Keratinocyte (primary cell): ENCODE measurements at regions not wholly inside any gene's neighbourhood (a gene's known extent, or its start where the extent isn't known, plus 50 kb on each side); places are given as distances from the start of the nearest gene placed in this dataset.

ENCODE experiments used
- DNase-seq: peaks from one replicate; pipeline ENCODE4 v3.0.0-alpha.2; 2011; ENCODE audit warnings: low read depth, missing footprints, low spot score
- FAIRE-seq: peaks from 2 replicates; lab custom pipeline; 2011; peaks lifted over from hg19 to GRCh38; lab: Jason Lieb, UNC
- H2AFZ ChIP-seq: 2 replicates; pipeline ENCODE4 v1.6.0; 2012; ENCODE audit warnings: low read length, control low read depth, inconsistent platforms; ENCODE audit not compliant: control insufficient read depth
- H3K27ac ChIP-seq: 2 replicates; pipeline ENCODE4 v1.5.1; 2011; ENCODE audit warnings: low read length; ENCODE audit not compliant: control insufficient read depth, insufficient read depth
- H3K27me3 ChIP-seq: 3 replicates; pipeline ENCODE4 v1.6.0; 2011; ENCODE audit warnings: low read length; ENCODE audit not compliant: control insufficient read depth, insufficient read depth; ENCODE audit errors: extremely low read depth
- H3K36me3 ChIP-seq, 2 experiments: 2 replicates in 1 of 2; 3 replicates in 1 of 2; pipeline ENCODE4 v1.5.1; 2011; ENCODE audit warnings: low read length in 2 of 2, mild to moderate bottlenecking in 1 of 2; ENCODE audit not compliant: control insufficient read depth in 2 of 2, insufficient read depth in 2 of 2; ENCODE audit errors: extremely low read depth in 1 of 2
- H3K4me1 ChIP-seq: 3 replicates; pipeline ENCODE4 v1.5.1; 2011; ENCODE audit warnings: low read length; ENCODE audit not compliant: control insufficient read depth, insufficient read depth; ENCODE audit errors: extremely low read depth
- H3K4me2 ChIP-seq: 3 replicates; pipeline ENCODE4 v1.6.0; 2011; ENCODE audit warnings: low read depth, low read length; ENCODE audit not compliant: control insufficient read depth, insufficient read depth; ENCODE audit errors: extremely low read depth
- H3K4me3 ChIP-seq, 3 experiments: fragments of 200-600 bp in 1 of 3; sonication (generic) in 1 of 3; 2 replicates in 2 of 3; 3 replicates in 1 of 3; pipeline ENCODE4 v1.5.1; 2011 to 2016; ENCODE audit warnings: low read length in 3 of 3, mild to moderate bottlenecking in 3 of 3, control low read depth in 2 of 3, inconsistent platforms in 1 of 3, low read depth in 1 of 3, mixed read lengths in 1 of 3, mixed run types in 1 of 3, moderate library complexity in 1 of 3; ENCODE audit not compliant: control insufficient read depth in 2 of 3, insufficient read depth in 2 of 3; ENCODE audit errors: extremely low read depth in 1 of 3
- H3K79me2 ChIP-seq: 2 replicates; pipeline ENCODE4 v1.6.0; 2012; ENCODE audit warnings: low read length; ENCODE audit not compliant: control insufficient read depth, insufficient read depth
- H3K9ac ChIP-seq: 3 replicates; pipeline ENCODE4 v1.6.0; 2011; ENCODE audit warnings: low read length; ENCODE audit not compliant: control insufficient read depth, insufficient read depth; ENCODE audit errors: extremely low read depth
- H3K9me1 ChIP-seq: 3 replicates; pipeline ENCODE4 v1.6.0; 2011; ENCODE audit warnings: low read length; ENCODE audit not compliant: control insufficient read depth, insufficient read depth; ENCODE audit errors: extremely low read depth
- H3K9me3 ChIP-seq: 2 replicates; pipeline ENCODE4 v1.5.1; 2012; ENCODE audit warnings: low read depth, low read length; ENCODE audit not compliant: control insufficient read depth
- H4K20me1 ChIP-seq: 3 replicates; pipeline ENCODE4 v1.6.0; 2011; ENCODE audit warnings: low read length; ENCODE audit not compliant: control insufficient read depth, insufficient read depth; ENCODE audit errors: extremely low read depth
- EZH2 ChIP-seq: IDR thresholded peaks from one replicate; pipeline ENCODE4 v1.6.1; 2012; ENCODE audit warnings: inconsistent platforms, mild to moderate bottlenecking, low read length, moderate library complexity
- dilution Hi-C: fragments of 300-500 bp; cut with MboI; formaldehyde crosslinking; loops from one replicate; pipeline ENCODE4 v1.7.0; 2020; ENCODE audit warnings: low sequenced_read_pairs; ENCODE audit not compliant: extremely low pct_ligation_motif_present
- TF ChIP-seq, protein P1 (sequence below), 3 experiments: IDR thresholded peaks in 1 of 3; conservative IDR thresholded peaks in 1 of 3; optimal IDR thresholded peaks in 1 of 3; 2 replicates in 2 of 3; 3 replicates in 1 of 3; pipeline versions ENCODE3 to v1.5.1; 2011; ENCODE audit warnings: low read length in 3 of 3, mild to moderate bottlenecking in 3 of 3, moderate library complexity in 2 of 3, control low read depth in 1 of 3, inconsistent platforms in 1 of 3; ENCODE audit not compliant: insufficient read depth in 2 of 3; ENCODE audit errors: extremely low read depth in 1 of 3

DNA sequence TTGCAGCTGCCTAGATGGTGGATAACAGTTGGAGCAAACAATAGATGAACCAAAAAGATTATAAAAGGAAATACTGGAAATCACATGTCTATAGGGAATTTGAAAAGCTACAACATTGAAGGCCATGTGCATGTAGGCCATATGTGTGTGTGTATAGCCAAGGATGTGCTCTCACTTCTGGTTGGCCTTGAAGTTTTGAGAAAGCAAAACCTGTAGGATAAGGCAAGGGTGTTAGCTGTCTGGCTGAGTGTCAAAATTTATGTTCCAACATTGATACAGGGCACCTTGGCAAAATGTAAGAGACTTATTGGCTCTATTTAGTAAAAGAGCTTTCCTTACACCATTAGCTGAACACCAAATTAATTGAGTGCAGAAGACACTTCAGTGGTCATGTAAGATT lies 1723.6 kb upstream of the PCDH20 start:
- Histone ChIP-seq H3K9me3 (no peaks in the 10 kb centered on the region), H4K20me1 (no peaks in the 10 kb centered on the region), H3K27me3 (no peaks in the 10 kb centered on the region), H3K79me2 (no peaks in the 10 kb centered on the region), H3K36me3 (no peaks in the 10 kb centered on the region), H3K9ac (no peak overlapping the region), H3K4me3 (no peak overlapping the region), H3K9me1 (no peaks in the 10 kb centered on the region), H3K27ac (no peak overlapping the region), H3K4me2 (no peak overlapping the region), H3K4me1 (no peaks in the 10 kb centered on the region), H2AFZ (no peak overlapping the region)
- FAIRE-seq (no peak), DNase-seq (no peak)
- dilution Hi-C loops, result no loop called here
- no peak for TF ChIP-seq EZH2
- TF ChIP-seq, protein P1, sequence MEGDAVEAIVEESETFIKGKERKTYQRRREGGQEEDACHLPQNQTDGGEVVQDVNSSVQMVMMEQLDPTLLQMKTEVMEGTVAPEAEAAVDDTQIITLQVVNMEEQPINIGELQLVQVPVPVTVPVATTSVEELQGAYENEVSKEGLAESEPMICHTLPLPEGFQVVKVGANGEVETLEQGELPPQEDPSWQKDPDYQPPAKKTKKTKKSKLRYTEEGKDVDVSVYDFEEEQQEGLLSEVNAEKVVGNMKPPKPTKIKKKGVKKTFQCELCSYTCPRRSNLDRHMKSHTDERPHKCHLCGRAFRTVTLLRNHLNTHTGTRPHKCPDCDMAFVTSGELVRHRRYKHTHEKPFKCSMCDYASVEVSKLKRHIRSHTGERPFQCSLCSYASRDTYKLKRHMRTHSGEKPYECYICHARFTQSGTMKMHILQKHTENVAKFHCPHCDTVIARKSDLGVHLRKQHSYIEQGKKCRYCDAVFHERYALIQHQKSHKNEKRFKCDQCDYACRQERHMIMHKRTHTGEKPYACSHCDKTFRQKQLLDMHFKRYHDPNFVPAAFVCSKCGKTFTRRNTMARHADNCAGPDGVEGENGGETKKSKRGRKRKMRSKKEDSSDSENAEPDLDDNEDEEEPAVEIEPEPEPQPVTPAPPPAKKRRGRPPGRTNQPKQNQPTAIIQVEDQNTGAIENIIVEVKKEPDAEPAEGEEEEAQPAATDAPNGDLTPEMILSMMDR (optimal IDR thresholded peaks at IDR 0.05 in 1 of 3, IDR thresholded peaks at IDR 0.05 in 1 of 3, conservative IDR thresholded peaks at IDR 0.05 in 1 of 3; ENCODE audit: extremely low read depth in 1 of 3, insufficient read depth in 2 of 3, low read length in 3 of 3), result no peak

DNA sequence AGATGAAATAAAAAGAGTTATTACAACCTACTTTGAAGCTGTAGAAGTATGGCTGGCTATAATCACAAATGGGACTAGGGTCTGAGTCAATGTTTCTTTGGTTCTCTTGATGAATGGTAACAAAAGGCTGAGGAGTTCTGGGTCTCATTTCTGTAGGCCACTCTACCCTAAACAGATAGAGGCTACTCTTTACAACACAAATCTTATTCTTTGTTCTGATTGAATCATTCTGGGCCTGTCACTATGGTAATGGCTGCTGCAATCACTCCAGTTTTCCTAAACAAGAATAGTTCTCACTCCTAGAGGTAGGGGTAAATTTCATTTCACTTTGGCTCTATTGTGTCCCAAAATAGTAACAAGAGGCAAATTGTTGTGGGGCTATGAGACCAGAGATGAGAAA lies 1714.3 kb upstream of the PCDH20 start:
- no peak overlapping the region for H3K9ac ChIP-seq
- H4K20me1 ChIP-seq, result no peaks in the 10 kb centered on the region
- DNase-seq, result no peak

More for the DNA sequence above, 1714.3 kb upstream of the PCDH20 start:
- H3K4me2 ChIP-seq, result no peak overlapping the region
- H3K4me1 ChIP-seq, result no peaks in the 10 kb centered on the region
- no peak for FAIRE-seq
- H3K9me1 ChIP-seq, result no peaks in the 10 kb centered on the region
- TF ChIP-seq, protein P1 (optimal IDR thresholded peaks at IDR 0.05 in 1 of 3, IDR thresholded peaks at IDR 0.05 in 1 of 3, conservative IDR thresholded peaks at IDR 0.05 in 1 of 3; ENCODE audit: extremely low read depth in 1 of 3, insufficient read depth in 2 of 3, low read length in 3 of 3), result no peak
- TF ChIP-seq EZH2, result no peak
- H3K27me3 ChIP-seq, result no peaks in the 10 kb centered on the region
- no peak overlapping the region for H3K4me3 ChIP-seq
- no peaks in the 10 kb centered on the region for H3K36me3 ChIP-seq
- no peak overlapping the region for H2AFZ ChIP-seq
- H3K9me3 ChIP-seq, result no peaks in the 10 kb centered on the region
- H3K79me2 ChIP-seq, result no peaks in the 10 kb centered on the region
- dilution Hi-C loops, result no loop called here
- H3K27ac ChIP-seq, result no peak overlapping the region
